ENCODE measurements at regions not wholly inside any gene's neighbourhood (a gene's known extent, or its start where the extent isn't known, plus 50 kb on each side); places are given as distances from the start of the nearest gene placed in this dataset.

DNA sequence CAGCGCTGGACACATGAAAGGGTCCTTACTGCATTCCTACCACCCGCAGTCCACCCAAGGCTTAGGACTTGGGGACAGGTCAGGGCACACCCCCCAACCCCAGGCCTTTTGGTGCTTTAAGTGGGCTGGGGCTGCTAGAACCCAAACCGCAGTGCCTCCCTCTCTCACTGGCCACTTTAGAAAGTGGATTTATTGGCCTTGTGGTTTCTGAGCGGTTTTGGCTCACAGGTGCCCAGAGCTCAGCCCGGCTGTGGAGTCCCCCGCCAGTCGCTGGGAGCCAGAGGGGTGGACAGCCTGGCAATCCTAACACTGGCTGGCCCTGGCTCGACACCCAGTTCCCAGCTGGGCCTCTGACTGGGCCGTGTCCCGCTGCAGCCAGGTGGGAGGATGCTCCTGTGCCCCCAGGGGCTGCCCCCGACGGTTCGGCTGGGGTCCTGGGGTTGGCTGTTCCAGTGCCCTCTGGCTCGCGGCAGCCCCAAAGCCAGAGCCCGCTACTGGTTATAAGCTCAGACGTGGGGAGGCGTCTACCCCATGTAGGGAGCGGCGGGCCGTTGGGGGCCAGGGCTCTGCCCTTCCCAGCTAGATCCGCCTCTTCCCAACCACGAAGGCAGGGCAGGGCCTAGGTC is 65.2 kb upstream of the RNU6ATAC start:
- no peak for DNase-seq

DNA sequence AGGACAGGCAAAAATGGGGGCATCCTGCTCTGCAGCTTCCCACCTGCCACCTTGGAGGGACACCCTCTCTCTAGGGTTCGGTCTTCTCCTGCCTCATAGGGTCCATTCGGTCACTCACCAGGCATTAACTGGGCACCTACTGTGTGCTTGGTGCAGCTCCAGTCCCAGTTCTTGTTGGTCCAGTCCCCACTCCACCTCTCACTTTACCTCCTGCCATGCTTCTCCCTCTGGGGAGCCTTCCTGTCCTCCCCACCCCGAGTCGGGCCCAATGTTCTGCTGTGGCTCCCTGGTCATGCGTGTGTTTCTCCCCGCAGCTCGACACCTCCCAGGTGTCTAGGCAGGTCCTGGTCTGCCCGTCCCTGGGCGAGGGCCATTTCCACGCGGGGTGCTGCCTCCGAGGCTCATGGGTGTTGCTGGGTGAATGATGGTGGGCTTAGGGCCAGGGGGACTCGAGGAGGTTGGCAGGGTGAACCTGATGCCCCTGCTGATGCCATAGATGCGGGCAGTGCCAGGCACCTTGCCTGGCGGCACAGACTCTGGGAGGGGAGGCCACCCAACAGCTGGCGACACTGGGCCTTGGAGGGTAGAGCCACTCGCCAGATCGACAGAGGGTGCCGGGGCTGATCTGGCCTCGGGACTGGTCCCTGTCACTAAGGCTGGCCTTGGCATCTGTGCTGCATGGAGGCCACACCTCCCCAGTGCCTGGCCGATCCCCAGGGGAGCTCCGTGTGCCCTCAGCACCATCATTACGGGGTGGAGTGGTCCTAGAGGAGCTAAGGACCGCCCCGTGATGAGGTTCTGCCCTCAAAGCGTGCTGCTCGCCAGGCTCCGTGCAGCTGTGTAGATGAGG is 66.0 kb upstream of the RNU6ATAC start:
- no peak for DNase-seq

DNA sequence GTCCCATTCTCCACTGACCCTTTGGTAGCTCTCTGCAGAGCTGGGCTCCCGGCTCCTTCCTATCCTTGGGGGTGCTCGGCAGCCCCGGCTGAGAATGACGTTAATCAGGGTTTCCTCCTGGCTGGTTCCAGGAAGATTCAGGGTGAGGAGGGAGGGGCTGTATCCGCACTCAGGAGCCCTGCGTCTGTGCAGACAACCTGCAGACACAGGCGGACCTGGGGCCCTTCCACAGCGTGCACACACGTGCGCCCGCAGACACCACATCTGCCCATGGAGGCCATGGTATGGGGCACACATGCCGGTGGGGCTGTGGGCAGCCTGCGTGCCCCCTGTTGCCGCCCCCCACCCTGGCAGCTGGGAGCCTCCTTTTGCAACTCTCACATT is 66.6 kb upstream of the RNU6ATAC start:
- no peak for DNase-seq

DNA sequence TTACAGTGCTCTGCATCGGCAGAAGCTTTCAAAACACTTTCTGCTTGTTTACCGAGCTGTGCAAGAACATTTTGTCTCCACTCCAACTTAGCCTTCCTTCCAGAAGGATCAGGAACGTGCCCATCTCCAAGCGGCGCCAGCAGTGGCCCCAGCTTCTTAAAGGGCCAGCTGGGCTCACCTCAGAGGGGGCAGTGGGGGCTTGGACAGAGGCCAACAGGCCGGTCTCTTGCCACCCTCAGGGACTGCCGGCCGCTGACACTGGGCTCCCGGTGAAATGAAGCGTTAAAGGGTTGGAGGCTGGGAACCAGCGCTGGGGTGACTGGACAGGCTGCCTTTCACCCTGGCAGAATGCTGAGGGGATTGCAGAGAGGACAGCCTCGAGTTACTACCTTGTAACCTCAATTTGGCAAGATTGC is 67.0 kb upstream of the RNU6ATAC start:
- DNase-seq: no peak

DNA sequence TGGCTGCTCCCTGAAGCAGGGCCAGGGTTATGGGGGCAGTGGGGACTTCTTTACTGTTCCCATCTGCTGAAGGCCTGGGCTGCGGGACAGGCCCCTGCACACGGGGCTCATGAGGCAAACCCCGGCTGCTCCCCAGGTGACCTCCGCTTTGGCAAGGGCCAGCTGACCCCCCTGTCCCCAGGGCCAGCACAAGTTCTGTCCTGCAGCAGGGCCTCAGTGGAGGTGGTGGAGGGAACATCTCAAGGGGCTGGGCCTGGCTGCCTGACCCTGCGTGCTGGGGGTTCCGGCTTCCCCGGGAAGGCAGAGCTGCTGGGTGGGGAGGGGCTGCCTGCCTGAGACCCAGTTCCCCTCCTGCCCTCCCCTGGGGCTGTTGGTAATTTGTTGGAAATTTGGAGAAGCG is 67.4 kb upstream of the RNU6ATAC start:
- DNase-seq: no peak

DNA sequence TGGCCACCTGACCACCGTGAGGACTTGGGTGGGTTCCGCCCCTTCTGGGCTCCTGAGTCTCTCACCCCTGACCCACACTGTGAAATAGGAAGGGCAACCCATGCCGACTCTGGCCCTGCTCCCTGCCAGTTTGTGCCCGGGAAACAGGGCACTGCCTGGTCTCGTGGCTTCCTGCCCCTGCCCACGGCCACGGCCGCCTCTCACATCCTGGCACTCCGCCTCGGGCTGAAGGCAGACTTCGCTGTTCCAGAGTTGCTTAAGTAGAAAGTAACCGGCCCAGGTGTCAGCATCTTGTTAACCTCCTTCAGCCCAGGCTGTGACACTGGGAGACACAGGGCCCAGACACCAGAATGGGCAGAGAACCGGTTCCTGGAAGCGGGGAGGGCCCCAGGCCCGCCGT is 68.7 kb upstream of the RNU6ATAC start:
- DNase-seq: no peak

DNA sequence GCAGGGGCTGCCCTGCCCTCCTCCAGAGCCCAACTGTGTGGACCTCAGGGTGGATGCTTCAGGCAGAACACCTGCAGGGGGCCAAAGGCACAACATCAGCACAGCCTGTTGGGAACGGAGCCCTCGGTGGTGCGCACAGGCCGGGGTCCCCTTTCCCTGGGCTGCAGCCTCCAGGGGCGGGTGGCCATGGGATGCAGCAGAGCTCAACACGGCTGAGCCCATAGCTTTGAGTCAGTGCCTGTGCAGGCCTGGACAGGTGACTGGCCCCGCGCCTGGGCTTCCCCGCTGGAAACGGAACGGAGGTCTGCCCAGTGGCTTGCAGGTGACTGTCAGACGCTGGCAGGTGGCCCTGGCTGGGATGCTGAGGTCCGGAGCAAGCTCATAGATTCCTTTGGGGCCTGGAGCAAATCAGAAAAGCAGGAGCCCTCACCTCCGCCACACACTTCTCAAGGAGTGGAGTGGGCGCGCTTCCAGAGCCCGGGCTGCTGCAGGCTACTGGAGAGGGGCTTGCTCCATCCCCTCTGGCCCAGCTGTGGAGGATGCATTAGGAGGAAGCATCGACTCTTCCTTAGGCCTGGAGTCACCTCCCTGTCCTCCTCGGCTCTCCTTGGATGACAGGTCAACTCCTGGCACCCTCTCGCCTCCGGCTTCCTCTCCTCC is 69.8 kb upstream of the RNU6ATAC start:
- no peak for DNase-seq

DNA sequence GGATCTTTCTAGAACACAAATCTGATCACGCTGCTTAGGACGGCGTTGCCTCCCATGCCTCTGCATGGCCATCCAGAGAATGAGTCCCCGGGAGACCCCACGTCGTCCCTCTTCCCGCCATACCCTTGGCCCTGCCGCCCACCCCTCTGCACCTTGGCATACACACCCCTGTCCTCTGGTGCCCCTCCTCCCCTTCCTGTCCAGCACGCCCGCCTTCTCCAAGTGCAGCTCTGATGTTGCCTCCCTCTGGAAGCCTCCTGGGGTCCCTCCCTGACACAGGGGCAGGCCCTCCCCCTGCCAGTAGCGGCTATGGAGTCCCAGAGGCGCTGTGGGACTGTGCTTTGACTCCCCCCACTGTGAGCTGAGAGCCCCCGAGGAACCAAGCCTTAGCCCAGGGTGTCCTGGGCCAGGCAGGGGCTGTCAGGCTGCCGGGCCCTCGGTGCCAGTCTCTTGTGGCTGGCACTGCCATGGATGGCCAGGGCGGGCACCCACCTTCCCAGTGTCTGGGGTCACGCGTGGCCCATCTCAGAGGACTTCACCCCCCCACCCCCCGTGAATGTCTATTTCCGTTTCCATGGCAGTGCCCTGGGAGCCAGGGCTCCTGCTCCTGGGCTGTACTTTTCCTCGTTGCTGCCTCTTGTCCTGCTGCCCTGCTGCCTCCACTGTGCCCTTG is 70.5 kb upstream of the RNU6ATAC start:
- DNase-seq: no peak

DNA sequence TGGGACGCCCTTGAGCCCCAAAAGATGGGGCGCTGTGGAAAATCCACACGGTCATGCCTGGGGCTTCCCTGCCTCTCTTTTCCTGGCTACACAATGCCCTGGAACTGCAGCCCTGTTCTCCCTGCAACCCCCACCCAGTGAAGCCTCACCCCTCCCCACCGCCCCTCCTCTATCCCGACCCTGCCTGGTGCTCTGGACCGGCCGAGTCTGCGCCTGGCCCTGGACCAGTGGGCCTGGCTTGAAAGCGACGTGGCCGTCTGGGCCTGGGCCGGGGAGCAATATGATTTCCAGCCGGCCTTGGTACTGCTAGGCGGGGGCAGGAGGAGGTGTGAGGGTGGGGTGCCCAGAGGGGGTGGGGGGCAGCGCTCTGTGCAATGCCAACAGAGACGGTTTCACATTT is 71.0 kb upstream of the RNU6ATAC start:
- DNase-seq: no peak

DNA sequence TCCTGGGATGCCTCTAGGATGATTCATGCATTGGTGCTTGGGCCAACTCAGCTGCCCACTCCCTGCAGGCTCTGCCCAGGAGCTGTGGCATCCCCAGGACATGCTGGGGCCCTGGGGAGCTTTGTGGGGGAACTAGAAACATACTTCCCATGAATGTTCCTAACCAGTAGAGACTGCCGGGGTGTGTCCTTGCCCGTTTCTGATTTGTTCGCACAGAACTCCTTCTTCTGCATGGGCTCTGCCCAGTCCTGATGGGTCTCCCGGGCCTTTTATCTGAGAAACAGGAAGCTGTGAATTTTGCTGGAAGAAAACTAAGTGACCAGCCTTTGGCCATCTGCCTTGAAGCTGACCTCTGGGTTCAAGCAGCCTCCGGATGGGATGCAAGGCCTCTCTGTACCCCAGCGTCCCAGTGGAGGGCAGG is 71.6 kb upstream of the RNU6ATAC start:
- DNase-seq: no peak

DNA sequence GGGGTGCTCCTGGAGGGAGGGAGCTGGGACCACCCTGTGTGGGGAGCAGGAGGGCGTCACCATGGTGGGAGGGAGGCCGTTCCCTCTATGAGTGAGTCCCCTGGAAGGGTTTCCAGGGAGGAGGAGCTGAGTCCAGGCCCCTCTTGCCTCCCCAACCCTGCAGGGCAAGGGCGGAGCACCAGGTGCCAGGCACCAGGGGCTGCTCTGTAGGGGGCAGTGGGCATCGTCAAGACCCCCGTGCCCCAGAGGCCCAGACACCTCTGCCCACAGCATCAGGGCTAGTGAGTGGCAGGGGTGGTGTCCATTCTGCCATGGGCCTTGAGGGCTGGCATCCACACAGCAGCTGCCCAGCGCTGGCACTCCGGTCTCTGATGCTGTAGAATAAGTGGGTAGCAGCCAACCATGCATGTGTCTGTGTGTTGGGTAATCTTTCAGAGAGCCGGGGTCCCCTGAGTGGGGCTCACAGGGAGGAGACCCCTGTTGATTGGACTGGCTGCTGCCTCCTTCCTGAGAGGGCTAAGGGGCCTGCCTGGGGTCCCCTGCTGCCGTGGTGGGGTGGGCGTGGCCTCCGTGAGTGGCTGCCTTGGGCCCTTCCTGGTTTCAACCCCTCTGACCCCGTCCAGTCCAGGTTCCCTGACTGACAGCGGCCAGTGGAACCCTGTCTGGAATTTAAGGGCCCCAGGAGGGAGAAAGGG is 72.7 kb upstream of the RNU6ATAC start:
- no peak for DNase-seq

DNA sequence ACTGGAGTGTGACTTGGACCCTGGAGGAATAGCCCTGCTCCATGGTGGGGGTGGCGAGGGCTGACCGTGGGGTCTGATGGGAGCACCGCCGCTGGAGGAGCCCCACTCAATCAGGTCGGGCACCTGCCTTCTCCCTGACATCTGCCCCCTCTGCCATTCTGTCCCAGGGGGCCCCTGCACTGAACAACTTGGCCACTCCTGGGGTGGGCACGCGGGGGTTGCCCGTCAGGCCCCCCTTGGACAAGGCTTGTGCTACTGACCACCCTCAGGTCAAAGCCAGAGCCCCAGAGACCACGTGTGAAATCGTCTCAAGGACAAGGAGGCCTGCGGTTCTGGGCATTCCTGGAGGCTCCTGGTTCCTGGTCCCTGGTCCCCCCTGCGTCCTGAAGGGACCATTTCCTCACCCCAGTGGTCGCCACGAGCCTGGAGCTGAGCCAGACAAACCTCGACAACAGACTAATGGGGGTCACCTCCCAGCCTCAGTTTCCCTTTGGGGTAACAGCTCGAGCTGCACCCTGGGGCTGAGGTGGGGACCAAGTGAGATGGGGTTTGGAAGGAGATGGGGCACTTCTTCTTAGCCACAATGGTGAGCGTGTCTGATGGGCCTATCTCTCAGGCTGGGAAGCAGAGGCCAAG is 73.4 kb upstream of the RNU6ATAC start:
- DNase-seq: no peak

DNA sequence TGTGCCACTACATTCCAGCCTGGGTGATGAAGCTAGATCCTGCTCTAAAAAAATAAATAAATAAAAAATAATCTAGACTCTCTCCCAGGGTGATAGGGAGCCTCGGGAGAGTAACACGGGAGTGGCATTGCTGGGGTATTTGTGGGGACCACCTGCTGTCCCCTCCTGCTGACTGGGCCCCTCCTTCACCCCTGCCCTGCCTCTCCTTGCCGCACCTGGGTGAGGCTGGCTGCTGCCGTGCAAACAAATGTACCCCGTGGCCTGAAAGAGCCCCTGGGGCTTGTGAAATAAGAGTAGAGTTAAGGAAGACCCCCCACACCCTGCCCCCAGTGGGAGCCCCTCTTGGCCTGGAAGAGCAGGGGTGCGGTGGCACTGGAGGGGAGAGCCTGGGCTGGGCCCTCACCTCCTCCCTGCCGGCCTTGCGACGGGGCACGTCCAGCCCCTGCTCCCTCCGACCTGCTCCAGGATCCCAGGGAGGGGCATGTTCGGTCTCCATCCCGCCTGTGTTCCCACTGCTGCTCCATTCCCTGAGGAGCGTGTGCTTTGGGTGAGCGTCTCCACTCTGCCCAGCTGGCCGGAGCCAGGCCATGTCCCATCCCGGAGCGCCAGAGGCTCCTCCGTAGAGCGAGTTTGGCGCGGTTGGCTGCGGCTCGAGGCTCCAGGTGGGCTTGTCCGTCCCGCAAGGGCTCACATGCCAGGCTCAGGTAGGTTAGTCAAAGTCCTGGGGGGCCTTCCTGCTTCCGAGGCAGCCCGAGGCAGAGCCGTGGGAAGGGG is 75.0 kb upstream of the RNU6ATAC start:
- DNase-seq: no peak

DNA sequence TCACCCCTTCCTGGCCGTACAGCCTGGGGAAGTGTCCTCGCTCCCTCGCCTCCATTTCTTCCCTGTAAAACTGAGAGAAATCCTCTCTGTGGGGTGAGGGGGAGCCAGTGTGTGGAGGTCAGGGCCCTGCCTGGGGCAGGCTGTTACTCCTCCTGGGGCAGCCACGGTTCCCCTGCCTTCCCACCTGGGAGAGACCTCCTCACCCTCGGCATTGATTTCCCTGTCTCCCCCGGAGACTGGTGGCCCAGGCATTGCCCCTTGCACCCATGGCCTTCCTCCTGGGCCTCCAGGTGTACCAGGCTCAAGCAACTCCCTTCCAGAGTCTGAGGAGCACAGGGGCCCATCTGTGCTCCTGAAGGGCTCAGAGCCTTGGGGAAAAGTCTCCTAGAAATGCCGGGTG is 75.6 kb upstream of the RNU6ATAC start:
- DNase-seq: no peak

DNA sequence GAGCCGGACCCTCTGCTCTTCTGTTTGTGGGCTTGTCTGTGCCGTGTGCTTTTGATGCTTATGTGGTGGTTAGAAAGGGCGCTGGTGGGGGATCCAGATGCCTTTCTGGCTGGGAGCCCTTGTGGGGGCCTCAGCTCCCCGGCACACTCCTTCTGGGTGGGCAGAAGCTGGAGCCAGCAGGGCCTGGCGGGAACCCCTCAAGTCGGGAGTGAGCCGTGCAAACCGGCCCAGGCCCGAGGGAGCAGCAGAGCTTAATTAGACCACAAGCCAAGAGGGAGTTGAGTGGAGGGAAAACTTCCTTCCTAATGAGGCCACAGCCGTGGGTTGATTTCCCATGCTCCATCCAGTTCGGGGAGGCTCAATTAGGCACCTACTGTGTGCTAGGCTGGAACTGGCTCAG is 76.0 kb upstream of the RNU6ATAC start:
- no peak for DNase-seq

DNA sequence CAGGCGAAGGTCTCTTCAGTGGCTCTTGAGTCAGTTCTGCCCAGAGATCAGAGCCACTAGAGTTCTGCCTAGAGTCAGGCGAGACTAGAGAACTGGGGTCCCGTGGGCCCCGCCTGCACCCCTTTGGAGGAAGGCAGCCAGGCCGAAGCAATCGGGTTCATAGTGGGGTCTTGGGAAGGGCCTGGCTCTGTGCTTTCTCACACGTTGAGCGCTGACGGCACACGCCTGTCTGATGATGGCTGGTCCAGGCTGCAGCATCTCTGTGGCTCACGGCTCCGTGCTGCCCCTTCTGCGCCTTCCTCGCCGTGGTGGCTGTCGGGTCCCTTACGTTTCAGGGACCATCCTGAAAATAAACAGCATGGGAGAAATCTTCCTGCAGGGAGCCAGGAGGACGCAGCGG is 78.3 kb upstream of the RNU6ATAC start:
- DNase-seq: no peak

DNA sequence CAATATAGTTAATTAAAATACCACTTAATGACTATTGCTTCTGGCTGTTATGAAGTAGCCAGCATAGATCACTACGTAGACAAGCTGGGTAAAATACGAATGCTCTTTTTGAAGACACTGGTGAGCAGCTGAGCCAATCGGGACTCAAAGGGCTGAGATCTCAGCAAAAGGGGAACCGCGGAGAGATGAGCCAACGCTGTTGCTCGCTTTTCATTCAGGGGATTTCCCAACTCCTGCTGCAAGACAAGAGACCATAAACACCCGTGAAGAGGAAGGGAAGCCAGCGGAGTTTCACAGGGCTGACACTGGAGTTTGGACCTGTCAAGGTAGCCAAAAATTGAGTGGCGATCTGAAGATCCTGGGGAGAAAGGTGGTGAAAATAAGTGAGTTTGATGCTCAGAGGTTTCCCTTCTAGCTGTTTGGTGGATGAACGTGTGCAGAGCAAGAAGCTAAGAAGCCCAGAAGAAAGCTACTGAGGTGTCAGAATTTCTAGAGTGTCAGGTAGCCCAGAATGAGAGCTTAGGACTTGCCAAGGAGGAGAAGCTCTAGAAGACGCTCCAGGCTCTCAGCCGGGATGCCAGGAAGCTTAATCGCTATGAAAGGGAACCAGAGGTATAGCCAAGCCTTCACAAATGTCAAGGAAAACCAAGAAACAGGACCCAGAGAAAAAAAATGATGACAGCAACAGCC is 79.6 kb upstream of the RNU6ATAC start:
- DNase-seq: peak; percentile 64 to 67

DNA sequence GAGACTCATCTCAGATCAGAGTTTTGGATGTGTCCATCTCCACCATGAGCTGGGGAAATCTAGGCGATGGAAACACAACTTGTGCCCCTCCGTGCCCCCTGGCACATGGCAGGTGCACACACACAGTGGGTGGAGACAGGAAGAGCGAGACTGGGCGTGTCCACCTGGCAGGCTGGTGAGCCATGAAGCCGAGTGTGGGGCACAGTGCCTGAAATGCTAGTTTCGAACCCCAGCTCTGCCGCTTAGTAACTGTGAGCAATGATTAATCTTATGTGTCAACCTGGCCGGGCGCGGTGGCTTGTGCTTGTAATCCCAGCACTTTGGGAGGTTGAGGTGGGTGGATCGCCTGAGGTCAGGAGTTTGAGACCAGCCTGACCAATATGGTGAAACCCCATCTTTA is 80.8 kb upstream of the RNU6ATAC start:
- DNase-seq: no peak

DNA sequence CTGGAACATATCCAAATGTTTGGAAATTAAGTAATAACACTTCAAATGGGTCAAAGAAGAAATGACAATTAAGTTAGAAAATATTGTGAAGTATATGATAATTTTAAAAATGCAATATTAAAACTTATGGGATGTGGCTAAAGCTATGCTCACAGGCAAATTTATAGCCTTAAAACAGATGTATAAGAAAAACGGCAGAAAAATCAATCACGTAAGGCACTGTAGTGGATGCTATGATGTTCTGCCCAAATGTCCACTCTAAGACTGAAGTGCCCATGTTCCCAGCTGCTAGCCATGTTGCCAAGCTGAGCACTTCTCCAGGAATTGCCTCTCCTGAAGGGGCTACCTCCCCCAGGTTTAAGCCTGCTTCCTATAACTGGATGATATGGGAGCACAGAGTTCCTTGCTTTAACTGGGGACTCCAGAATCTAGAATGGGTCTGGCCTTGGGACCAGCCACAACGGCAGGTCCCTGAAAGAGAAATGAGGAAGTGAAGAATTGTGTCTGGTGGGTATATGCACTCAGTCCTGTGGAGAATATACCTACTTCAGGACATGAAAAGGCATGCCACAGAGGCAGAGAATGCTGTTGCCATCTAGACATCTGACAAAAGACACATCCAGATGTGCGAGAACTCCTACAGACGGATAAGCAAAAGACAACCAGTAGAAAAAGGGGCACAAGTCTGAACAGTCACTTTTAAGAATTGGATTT is 78.2 kb upstream of the RXRA start:
- no peak for DNase-seq

Data from Kasumi-1 (cell line).